ENCODE measurements at regions not wholly inside any gene's neighbourhood (a gene's known extent, or its start where the extent isn't known, plus 50 kb on each side); places are given as distances from the start of the nearest gene placed in this dataset.
"Not testable (repeated sequence)": the region's sequence is repeated elsewhere in the genome, so short reads cannot be mapped to it uniquely, and the experiment has no call there.

DNA sequence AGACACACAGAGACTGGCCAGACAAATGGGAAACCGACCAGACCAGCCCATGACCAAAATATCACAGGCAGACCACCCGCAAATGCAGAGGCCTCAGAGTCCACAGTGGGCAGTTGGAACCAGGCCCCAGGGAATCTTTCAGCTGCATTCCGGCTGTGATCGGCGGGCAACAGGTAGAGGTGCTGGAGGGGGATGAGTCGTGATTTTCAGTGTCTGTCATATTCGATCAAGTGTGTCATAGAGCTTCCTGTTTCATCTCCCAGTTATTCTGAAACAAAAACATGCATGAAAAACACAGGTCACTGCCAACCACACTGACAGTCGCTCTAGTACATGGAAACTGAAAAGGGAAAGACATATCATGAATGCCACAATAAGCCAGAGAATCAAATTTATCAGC lies 308.6 kb downstream of the BCL2L11 start:
- not testable (repeated sequence) for H3K27me3 Mint-ChIP-seq (ENCODE audit: low read depth)

DNA sequence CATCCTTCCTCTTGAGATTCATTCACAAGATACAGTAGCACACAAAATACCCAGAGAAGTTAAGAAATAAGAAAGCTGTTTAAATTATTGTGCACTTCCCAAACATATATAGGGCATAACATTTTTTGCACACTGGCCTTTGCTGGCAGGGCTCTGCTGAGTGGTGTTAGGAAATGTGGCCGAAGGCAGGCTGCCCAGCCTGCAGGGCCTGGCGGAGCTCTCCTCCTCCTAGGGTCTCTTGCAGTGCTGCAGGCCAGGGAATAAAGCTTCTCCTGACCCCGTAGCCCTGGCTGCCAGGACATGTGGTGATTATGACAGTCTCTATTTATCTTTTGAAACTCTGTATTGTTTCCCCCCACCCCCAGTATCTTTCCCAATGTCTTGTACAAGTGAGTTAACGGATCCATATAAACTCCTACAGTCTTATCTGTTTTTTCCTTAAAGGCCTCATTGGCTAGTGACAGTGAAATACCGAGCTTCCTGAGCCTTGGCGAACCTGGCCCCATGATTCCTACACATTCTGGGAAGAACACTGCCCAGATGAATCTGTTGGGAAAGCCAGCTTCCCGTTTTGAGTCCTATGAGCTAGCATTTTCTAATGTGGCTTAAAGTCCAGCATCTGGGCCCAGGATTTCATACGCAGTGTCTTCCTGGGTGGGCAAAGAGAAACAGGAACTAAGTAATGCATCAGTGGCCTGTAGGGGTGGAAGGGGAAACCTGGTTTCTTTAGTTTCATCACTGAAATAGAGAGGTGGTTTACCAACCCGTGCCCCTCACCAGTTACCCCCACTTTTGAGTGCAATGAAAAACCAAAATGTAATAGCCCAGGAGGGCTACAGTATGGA lies 310.3 kb downstream of the BCL2L11 start:
- not testable (repeated sequence) for H3K4me1 Mint-ChIP-seq; H3K27ac Mint-ChIP-seq (ENCODE audit: unreplicated experiment); H3K36me3 Mint-ChIP-seq (ENCODE audit: low read depth); H3K27me3 Mint-ChIP-seq (ENCODE audit: low read depth); DNase-seq (ENCODE audit: low read depth, low spot score); H3K9me3 Mint-ChIP-seq; H3K4me3 Mint-ChIP-seq

More for the DNA sequence above, 308.6 kb downstream of the BCL2L11 start:
- H3K9me3 Mint-ChIP-seq; H3K4me3 Mint-ChIP-seq; H3K36me3 Mint-ChIP-seq (ENCODE audit: low read depth); DNase-seq (ENCODE audit: low read depth, low spot score); H3K4me1 Mint-ChIP-seq; H3K27ac Mint-ChIP-seq (ENCODE audit: unreplicated experiment): not testable (repeated sequence)

DNA sequence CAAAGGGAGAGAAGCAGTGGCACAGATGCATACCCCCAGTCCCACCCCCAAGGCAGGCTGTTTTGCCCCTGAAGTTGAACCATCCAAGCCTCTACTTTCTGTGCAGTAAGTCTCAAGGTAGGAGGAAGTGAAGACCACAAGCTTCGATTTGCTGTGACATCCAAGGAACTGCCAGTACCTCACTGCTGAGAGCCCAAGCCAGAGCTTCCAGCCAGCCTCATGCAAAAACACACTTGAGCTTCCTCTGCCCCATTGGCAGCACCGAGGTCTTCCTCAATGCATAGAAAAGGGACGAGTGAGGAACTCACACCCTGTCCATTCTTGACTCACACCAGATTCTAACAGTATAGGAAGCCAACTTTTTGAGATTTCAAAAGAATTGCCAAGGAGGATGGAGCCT lies 311.7 kb downstream of the BCL2L11 start:
- not testable (repeated sequence) for DNase-seq (ENCODE audit: low read depth, low spot score); H3K27me3 Mint-ChIP-seq (ENCODE audit: low read depth); H3K9me3 Mint-ChIP-seq; H3K4me3 Mint-ChIP-seq; H3K36me3 Mint-ChIP-seq (ENCODE audit: low read depth); H3K4me1 Mint-ChIP-seq; H3K27ac Mint-ChIP-seq (ENCODE audit: unreplicated experiment)

DNA sequence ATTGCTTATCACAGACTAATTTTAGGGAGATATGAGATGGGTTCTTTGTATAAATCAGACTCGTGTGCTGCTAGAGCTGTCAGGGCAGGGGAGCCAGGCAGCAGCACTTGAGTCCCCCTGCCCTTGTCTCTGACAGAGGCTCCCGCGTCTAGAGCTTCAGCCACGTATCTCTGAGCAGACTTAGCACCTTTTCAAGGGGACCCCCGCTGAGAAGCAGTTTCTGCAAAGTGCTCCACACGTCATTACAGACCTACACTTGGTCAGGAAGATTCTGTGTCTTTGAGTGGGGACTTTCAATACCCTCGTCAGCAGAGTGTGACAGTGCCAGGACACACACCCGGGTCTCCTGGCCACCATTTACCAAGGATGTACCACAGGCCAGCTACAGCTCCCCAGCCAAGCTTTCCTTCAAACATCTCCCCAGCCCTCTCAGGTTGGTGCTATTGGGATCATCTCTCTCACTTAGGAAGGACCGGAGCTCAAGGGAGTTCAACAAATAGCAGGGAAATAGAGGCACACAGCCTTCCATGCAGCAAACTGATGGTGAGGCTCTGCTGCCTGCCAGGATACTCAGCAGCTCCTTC lies 312.3 kb downstream of the BCL2L11 start:
- not testable (repeated sequence) for H3K9me3 Mint-ChIP-seq

DNA sequence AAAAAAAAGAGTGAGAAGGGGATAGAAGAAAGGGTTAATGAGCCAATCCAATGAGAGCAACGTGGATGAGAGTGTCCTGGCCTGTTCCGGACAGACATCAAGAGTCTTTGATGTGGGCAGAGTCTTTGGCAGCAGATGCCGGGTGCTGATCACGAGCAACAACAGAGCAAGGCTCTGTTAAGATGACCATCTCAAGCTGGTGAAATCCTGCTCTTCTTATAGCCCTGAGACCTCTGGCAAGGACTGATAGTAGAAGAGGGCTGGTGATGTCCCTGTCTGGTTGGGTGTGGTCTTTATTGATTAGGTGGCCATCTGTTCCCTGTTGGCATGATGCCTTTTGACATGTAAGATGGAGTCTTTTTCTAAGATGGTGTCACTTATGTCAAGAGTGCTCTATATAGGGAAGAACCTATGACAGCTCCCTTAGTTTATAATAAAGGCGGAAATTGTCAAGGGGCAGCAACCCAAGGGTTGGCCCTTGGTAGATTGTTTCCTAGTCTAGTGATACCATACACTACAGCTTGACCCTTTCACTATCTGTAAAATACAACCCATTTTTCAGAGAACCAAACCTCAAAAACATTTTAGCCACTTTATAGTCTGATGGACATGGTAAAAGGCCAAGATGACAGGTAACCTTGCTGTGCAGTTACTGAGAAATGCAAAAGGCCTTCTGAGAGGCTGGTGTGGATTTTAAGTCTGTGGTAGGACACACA lies 313.3 kb downstream of the BCL2L11 start:
- not testable (repeated sequence) for H3K4me1 Mint-ChIP-seq; H3K9me3 Mint-ChIP-seq; H3K4me3 Mint-ChIP-seq; H3K27ac Mint-ChIP-seq (ENCODE audit: unreplicated experiment); DNase-seq (ENCODE audit: low read depth, low spot score); H3K36me3 Mint-ChIP-seq (ENCODE audit: low read depth); H3K27me3 Mint-ChIP-seq (ENCODE audit: low read depth)

More for the DNA sequence above, 312.3 kb downstream of the BCL2L11 start:
- H3K4me3 Mint-ChIP-seq; H3K27me3 Mint-ChIP-seq (ENCODE audit: low read depth); DNase-seq (ENCODE audit: low read depth, low spot score); H3K4me1 Mint-ChIP-seq; H3K27ac Mint-ChIP-seq (ENCODE audit: unreplicated experiment); H3K36me3 Mint-ChIP-seq (ENCODE audit: low read depth): not testable (repeated sequence)

DNA sequence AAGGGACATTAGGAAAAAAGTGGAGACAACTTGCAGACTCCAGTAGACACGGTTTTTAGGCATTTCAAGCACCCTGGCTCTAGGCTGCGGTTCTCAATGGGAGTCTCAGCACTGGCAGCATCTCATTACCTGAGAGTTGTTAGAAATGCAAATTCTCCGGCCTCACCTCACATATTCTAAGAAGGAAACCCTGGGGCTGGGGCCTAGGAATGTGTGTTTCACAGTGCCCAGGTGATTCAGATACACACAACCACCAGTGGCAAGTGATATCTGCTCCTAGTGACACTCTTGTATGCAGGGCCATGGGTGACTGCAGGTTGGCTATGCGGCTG lies 313.9 kb downstream of the BCL2L11 start:
- not testable (repeated sequence) for H3K27ac Mint-ChIP-seq (ENCODE audit: unreplicated experiment); H3K27me3 Mint-ChIP-seq (ENCODE audit: low read depth); H3K4me3 Mint-ChIP-seq

DNA sequence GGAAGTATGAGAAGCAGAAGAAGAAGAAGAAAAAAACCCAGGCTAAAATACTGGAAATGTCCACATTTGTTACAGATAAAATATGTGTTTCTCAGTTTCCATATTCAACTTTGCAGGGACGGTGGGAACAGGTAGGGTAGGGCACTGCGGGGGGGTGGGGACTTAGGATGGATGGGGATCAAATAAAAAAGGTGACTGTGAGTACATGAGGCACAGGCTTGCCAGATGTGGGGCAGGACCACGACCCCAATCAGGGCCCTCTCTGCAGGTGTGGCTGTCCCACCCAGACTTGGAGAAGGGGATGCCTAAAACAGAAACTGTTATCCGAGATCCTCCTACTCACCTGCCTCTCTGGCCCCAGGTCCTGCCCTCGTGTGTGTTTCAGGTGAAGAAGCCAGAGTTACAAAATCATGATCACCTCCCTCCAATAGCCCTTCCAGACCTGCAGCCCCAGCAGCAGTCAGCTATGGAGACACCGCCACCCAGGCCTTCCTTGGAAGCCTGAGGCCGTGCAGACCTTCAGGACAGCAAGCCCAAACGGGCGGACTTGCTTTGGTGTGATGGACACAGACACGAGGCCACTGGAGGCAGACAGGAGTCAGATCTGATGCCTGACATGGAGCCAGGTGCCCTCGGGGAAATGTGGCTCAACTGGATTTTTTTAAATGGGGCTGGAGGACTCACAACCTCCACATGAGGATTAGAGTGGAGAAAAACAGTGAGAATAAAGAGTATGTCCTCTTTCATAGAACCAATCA lies 315.0 kb downstream of the BCL2L11 start:
- H3K36me3 Mint-ChIP-seq (ENCODE audit: low read depth); H3K9me3 Mint-ChIP-seq; H3K27ac Mint-ChIP-seq (ENCODE audit: unreplicated experiment); H3K4me3 Mint-ChIP-seq; H3K27me3 Mint-ChIP-seq (ENCODE audit: low read depth); H3K4me1 Mint-ChIP-seq; DNase-seq (ENCODE audit: low read depth, low spot score): not testable (repeated sequence)

More for the DNA sequence above, 313.9 kb downstream of the BCL2L11 start:
- not testable (repeated sequence) for H3K4me1 Mint-ChIP-seq; H3K9me3 Mint-ChIP-seq; H3K36me3 Mint-ChIP-seq (ENCODE audit: low read depth); DNase-seq (ENCODE audit: low read depth, low spot score)

DNA sequence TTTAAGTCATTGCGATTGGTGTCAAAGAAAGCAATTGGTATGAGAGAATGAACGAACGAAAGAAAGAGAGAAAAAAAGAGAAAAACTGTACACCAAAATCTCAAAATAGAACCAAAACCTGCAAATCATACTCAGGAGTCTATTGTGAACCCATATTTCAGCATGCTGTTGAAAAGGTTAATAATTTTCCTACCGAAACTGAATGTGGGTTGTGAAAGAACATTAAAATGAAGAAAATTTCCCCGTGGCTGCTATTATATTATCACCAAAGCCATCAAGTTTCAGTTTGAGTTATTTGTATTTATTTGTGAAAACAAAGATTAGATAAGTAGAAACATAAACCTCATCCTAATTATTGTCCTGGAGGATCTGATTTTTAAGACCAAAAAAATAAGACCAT lies 315.7 kb downstream of the BCL2L11 start:
- H3K9me3 Mint-ChIP-seq; H3K4me3 Mint-ChIP-seq; H3K27me3 Mint-ChIP-seq (ENCODE audit: low read depth); DNase-seq (ENCODE audit: low read depth, low spot score); H3K36me3 Mint-ChIP-seq (ENCODE audit: low read depth); H3K4me1 Mint-ChIP-seq; H3K27ac Mint-ChIP-seq (ENCODE audit: unreplicated experiment): not testable (repeated sequence)

DNA sequence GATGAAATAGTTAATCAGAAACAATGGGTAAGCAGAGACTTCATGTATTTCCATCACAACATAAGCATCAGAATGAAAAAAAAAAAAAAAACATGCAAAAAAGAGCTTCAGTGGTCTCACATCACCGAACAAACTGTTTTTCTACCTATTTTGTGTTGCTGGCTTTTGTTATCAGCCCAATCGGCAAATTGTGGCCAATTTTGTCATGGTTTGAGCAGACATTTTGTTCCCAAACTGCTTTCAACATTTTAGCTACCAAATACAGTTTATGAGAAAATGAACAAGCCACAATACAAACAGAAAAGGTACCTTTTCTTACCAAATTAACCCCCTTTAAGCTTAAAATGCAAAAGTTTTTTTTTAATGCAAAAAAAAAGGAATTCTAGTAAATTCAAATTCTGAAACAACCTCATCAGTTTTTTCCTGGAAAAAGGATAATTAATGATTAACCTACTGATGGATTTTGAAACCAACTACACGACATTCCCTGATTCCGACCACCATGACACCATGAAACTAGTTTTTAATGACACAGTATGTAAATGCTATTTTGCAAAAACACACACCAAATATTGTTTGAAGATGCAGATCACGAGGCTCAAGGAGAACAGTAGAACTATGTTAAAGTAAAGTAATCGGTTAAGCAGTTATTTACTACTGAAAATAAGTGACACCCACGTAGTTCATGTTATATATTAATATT lies 316.7 kb downstream of the BCL2L11 start:
- H3K4me3 Mint-ChIP-seq; H3K36me3 Mint-ChIP-seq (ENCODE audit: low read depth); H3K27ac Mint-ChIP-seq (ENCODE audit: unreplicated experiment); DNase-seq (ENCODE audit: low read depth, low spot score); H3K4me1 Mint-ChIP-seq; H3K27me3 Mint-ChIP-seq (ENCODE audit: low read depth); H3K9me3 Mint-ChIP-seq: not testable (repeated sequence)

DNA sequence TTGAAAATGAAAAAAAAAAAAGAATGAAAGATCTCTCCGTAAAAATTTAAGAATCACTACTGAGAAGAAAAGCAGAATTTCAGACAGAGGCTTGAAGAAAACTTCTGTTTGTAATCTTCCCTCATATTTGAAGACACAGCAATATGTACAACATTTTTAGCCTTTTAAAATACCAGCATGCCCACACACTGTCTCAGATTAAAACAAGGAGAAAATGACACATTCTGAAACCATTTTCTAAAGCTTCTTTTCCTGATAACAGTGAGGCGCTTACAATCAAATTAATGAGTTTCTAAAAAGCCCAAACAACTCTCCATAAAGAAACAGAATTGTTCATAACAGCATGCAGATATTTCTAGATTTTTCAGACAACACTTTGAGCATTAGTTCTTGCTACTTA lies 317.4 kb downstream of the BCL2L11 start:
- H3K4me1 Mint-ChIP-seq; H3K27me3 Mint-ChIP-seq (ENCODE audit: low read depth); H3K4me3 Mint-ChIP-seq; H3K36me3 Mint-ChIP-seq (ENCODE audit: low read depth); H3K9me3 Mint-ChIP-seq; DNase-seq (ENCODE audit: low read depth, low spot score); H3K27ac Mint-ChIP-seq (ENCODE audit: unreplicated experiment): not testable (repeated sequence)

DNA sequence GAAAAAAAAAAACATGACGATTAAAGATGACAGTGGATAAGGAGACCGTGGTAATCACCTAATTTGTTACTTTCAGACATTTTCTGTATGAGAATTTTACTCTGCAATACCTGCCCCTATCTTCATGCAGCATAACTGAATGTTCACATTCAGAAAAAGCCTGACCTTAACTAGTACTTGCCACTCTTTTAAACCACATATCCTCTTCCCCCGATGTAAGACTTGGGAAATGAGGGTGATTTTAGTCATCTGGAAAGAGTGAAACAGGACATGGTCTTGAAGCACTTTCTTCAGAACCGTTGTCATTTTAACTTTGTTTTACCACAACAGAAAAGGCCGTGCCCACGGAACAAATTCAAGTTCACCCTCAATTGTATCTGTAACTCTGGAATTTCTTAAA lies 318.5 kb downstream of the BCL2L11 start:
- not testable (repeated sequence) for H3K27ac Mint-ChIP-seq (ENCODE audit: unreplicated experiment); H3K4me3 Mint-ChIP-seq; H3K4me1 Mint-ChIP-seq; DNase-seq (ENCODE audit: low read depth, low spot score); H3K27me3 Mint-ChIP-seq (ENCODE audit: low read depth); H3K9me3 Mint-ChIP-seq; H3K36me3 Mint-ChIP-seq (ENCODE audit: low read depth)

DNA sequence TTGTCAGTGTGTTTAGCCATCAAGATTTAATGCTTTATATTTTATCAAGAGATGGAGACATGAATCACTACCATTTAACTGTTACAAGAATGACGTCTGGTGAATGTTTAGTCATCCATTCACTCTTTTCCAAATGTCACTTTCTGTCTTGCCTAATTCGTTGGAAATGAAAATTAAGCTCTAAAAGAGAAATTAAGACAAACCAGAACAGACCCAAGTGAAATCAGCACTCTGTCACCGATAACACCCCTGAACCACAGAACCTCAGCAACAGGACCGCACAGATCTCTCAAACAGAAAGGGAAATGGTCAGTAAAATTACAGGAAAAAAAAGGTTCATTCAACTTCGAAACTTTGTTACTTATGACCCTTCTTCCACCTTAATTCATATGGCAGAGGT lies 320.9 kb downstream of the BCL2L11 start:
- H3K4me1 Mint-ChIP-seq; H3K27ac Mint-ChIP-seq (ENCODE audit: unreplicated experiment); DNase-seq (ENCODE audit: low read depth, low spot score); H3K9me3 Mint-ChIP-seq; H3K27me3 Mint-ChIP-seq (ENCODE audit: low read depth); H3K4me3 Mint-ChIP-seq; H3K36me3 Mint-ChIP-seq (ENCODE audit: low read depth): not testable (repeated sequence)

Measured in neural crest cell (in vitro differentiated cells).